ENCODE measurements at regions not wholly inside any gene's neighbourhood (a gene's known extent, or its start where the extent isn't known, plus 50 kb on each side); places are given as distances from the start of the nearest gene placed in this dataset.

DNA sequence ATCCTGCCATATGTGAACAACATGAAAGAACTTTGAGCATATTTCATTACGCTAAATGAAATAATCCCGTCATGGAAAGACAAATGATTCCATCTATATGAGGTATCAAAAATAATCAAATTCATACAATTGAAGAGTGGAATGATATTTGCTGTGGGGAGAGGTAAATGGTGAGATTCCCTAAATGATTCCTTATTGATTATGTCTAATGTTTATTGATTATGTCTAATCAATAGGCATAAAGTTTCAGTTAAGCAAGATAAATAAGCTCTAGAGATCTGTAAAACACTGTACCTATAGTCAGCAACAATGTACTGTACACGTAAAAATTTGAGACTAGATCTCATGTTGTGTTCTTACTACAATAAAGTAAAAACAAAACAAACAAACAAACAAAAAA, 85.4 kb upstream of the MEGF10 start:
- Histone ChIP-seq H3K4me3 (ENCODE audit: low read depth, low read length) (no peak overlapping the region), H3K27ac (no peak overlapping the region), H3K36me3 (no peaks in the 10 kb centered on the region), H3K27me3 (ENCODE audit: insufficient read depth, low read depth, severe bottlenecking) (no peaks in the 10 kb centered on the region), H3K9me3 (ENCODE audit: severe bottlenecking) (no peaks in the 10 kb centered on the region)
- DNase-seq = no peak
- TF ChIP-seq CTCF (IDR thresholded peaks at IDR 0.05; ENCODE audit: low read depth, low read length) = no peak

DNA sequence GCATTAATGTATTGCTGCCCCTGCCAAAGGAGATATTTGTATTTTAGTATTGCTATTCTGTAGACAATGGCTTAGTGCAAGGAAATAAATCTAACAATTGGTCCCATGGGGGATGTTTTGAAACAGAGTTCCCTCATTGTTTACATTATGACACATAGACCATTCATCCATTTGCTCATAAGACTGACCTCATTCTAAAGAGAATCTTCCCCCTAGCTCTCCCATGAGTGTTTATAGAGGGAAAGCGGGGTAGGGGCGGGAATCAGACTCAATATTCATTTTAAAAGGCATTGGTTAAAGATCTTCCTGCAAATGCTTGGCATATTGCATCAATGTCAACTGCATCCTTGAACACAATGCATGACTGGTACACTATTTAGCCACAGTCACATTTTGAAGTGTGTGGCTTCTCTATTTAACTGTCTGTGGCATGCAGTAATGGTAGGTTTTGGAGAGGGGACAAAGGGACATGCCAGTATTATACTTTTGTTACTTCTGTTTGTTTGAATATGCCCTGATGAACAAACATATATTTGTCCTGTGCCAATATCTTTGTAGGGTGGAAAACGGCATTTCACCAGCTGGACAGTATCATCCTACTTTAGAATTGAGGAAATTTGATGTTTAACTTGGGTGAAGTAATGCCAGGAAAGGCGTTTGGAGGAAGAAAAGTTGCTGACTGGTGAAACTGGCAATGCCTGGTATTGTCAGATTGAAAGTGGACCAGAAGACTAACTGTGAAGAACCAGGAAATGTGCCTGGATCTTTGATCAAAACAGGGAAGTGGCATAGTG, 84.1 kb upstream of the MEGF10 start:
- DNase-seq = no peak
- no peak for TF ChIP-seq CTCF (IDR thresholded peaks at IDR 0.05; ENCODE audit: low read depth, low read length)

GRCh38 chr5:127210042-127210441, 80.6 kb upstream of the MEGF10 start:
- DNase-seq = no peak
- H3K27ac ChIP-seq = no peak overlapping the region
- H3K9me3 ChIP-seq (ENCODE audit: severe bottlenecking) = no peaks in the 10 kb centered on the region
- no peaks in the 10 kb centered on the region for H3K27me3 ChIP-seq (ENCODE audit: insufficient read depth, low read depth, severe bottlenecking)
- H3K36me3 ChIP-seq = no peaks in the 10 kb centered on the region
- TF ChIP-seq CTCF (IDR thresholded peaks at IDR 0.05; ENCODE audit: low read depth, low read length) = no peak
- no peak overlapping the region for H3K4me3 ChIP-seq (ENCODE audit: low read depth, low read length)

More for the DNA sequence above, 84.1 kb upstream of the MEGF10 start:
- Histone ChIP-seq H3K36me3 (no peaks in the 10 kb centered on the region), H3K4me3 (ENCODE audit: low read depth, low read length) (no peak overlapping the region), H3K9me3 (ENCODE audit: severe bottlenecking) (no peaks in the 10 kb centered on the region), H3K27ac (no peak overlapping the region), H3K27me3 (ENCODE audit: insufficient read depth, low read depth, severe bottlenecking) (no peaks in the 10 kb centered on the region)

DNA sequence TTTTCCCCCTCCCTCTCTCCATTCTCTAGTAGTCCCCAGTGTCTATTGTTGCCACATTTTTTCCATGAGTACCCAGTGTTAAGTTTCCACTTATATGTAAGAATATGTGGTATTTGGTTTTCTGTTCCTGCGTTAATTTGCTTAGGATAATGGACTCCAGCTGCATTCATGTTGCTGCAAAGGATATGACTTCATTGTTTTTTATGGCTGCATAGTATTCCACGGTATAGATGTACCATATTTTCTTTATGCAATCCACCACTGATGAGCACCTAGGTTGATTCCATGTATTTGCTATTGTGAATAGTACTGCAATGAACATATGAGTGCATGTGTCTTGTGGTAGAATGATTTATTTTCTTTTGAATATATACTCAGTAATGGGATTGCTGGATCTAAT, 77.4 kb upstream of the MEGF10 start:
- H3K4me3 ChIP-seq (ENCODE audit: low read depth, low read length) = no peak overlapping the region
- no peak for DNase-seq
- H3K9me3 ChIP-seq (ENCODE audit: severe bottlenecking) = no peaks in the 10 kb centered on the region
- H3K36me3 ChIP-seq = no peaks in the 10 kb centered on the region
- H3K27me3 ChIP-seq (ENCODE audit: insufficient read depth, low read depth, severe bottlenecking) = no peaks in the 10 kb centered on the region
- H3K27ac ChIP-seq = no peak overlapping the region
- no peak for TF ChIP-seq CTCF (IDR thresholded peaks at IDR 0.05; ENCODE audit: low read depth, low read length)

- H3K4me3 ChIP-seq (ENCODE audit: low read depth, low read length) = no peak overlapping the region
- H3K27me3 ChIP-seq (ENCODE audit: insufficient read depth, low read depth, severe bottlenecking) = no peaks in the 10 kb centered on the region
- TF ChIP-seq CTCF (IDR thresholded peaks at IDR 0.05; ENCODE audit: low read depth, low read length) = no peak
- no peak overlapping the region for H3K27ac ChIP-seq
- H3K9me3 ChIP-seq (ENCODE audit: severe bottlenecking) = no peaks in the 10 kb centered on the region
- H3K36me3 ChIP-seq = no peaks in the 10 kb centered on the region
- DNase-seq = no peak
These were observed 74.5 kb upstream of the MEGF10 start for GRCh38 chr5:127216143-127216542.
